Esophagus squamous epithelium (tissue), 5 donors: ENCODE measurements at regions not wholly inside any gene's neighbourhood (a gene's known extent, or its start where the extent isn't known, plus 50 kb on each side); places are given as distances from the start of the nearest gene placed in this dataset.

ENCODE experiments used
- DNase-seq: peaks from one replicate; lab custom pipeline; 2025; lab: John Stamatoyannopoulos, UW
- H3K27ac ChIP-seq, 4 donors: fragments of 200-600 bp; sonication (generic); one replicate each; pipeline ENCODE4 v1.5.1; 2016 to 2019; ENCODE audit warnings: mild to moderate bottlenecking in 1 of 4
- H3K27me3 ChIP-seq, 4 donors: fragments of 200-600 bp; sonication (generic); 1 replicate in 3 of 4; 2 replicates in 1 of 4; pipeline versions ENCODE4 v1.5.1 to v1.6.0; 2017 to 2021; ENCODE audit warnings: antibody characterized with exemption in 1 of 4
- H3K36me3 ChIP-seq, 3 donors: fragments of 200-600 bp; sonication (generic); one replicate each; pipeline ENCODE4 v1.5.1; 2016 to 2019
- H3K4me1 ChIP-seq, 3 donors: fragments of 200-600 bp; sonication (generic); one replicate each; pipeline ENCODE4 v1.5.1; 2017 to 2019
- H3K4me3 ChIP-seq, 4 donors: fragments of 200-600 bp; sonication (generic); 1 replicate in 3 of 4; 2 replicates in 1 of 4; pipeline ENCODE4 v1.5.1; 2016 to 2019; ENCODE audit warnings: mild to moderate bottlenecking in 2 of 4, moderate library complexity in 1 of 4
- H3K9me3 ChIP-seq, 3 donors: fragments of 200-600 bp; sonication (generic); one replicate each; pipeline ENCODE4 v1.5.1; 2016 to 2019
- POLR2A ChIP-seq, 4 donors: fragments of 450-650 bp; IDR thresholded peaks; one replicate each; pipeline ENCODE4 v1.6.1; 2017; ENCODE audit warnings: antibody characterized with exemption in 4 of 4, mild to moderate bottlenecking in 4 of 4, moderate library complexity in 3 of 4
- WGBS, 2 donors: methylation state at CpG; one replicate each; pipeline ENCODE4 v1.1.5; 2018; 5-methylcytosine and 5-hydroxymethylcytosine counted together
- intact Hi-C: fragments of 100-400 bp; cut with DNase I; formaldehyde crosslinking; loops from one replicate; pipeline ENCODE4 v1.15.0; 2022
- TF ChIP-seq, protein P1 (sequence below), 6 experiments: fragments of 450-650 bp in 4 of 6; fragments of 200-600 bp in 2 of 6; sonication (generic) in 2 of 6; IDR thresholded peaks; one replicate each; pipeline ENCODE4 v1.5.1; 2016 to 2019; ENCODE audit warnings: antibody characterized with exemption in 6 of 6, mild to moderate bottlenecking in 4 of 6, moderate library complexity in 4 of 6
- donor health status: DM: yes; HTN: yes; CAD: no.

DNA sequence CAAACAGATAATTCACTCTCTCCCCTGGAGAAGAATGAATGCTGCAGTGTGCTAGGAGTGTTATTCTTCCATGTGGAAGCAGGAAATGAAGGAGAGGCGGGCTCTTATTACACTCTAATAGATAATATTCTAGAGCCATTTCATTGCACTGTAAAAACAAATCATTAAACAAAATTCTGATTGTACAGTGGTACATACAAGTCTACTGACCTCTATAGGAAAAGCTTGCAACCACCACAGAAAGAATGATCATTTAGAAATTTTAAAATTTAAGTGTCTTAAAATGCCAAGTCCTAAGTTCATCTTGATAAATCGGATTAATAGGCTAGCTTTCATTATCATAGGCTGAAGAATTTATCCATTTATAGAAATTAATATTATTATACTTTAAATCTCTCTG, 960.3 kb upstream of the LRRN3 start:
- intact Hi-C loops: no loop called here
- no peak for TF ChIP-seq POLR2A (IDR thresholded peaks at IDR 0.05)
- TF ChIP-seq, protein P1, sequence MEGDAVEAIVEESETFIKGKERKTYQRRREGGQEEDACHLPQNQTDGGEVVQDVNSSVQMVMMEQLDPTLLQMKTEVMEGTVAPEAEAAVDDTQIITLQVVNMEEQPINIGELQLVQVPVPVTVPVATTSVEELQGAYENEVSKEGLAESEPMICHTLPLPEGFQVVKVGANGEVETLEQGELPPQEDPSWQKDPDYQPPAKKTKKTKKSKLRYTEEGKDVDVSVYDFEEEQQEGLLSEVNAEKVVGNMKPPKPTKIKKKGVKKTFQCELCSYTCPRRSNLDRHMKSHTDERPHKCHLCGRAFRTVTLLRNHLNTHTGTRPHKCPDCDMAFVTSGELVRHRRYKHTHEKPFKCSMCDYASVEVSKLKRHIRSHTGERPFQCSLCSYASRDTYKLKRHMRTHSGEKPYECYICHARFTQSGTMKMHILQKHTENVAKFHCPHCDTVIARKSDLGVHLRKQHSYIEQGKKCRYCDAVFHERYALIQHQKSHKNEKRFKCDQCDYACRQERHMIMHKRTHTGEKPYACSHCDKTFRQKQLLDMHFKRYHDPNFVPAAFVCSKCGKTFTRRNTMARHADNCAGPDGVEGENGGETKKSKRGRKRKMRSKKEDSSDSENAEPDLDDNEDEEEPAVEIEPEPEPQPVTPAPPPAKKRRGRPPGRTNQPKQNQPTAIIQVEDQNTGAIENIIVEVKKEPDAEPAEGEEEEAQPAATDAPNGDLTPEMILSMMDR (IDR thresholded peaks at IDR 0.05): no peak
- WGBS, 2 donors: 49 to 64% methylated on average over 2 of the region's 2 CpGs
- H3K36me3 ChIP-seq: no peaks in the 10 kb centered on the region
- no peaks in the 10 kb centered on the region for H3K9me3 ChIP-seq
- H3K27me3 ChIP-seq: no peaks in the 10 kb centered on the region
- H3K4me1 ChIP-seq: no peaks in the 10 kb centered on the region
- no peak overlapping the region for H3K4me3 ChIP-seq
- H3K27ac ChIP-seq: no peak overlapping the region
- DNase-seq: no peak

DNA sequence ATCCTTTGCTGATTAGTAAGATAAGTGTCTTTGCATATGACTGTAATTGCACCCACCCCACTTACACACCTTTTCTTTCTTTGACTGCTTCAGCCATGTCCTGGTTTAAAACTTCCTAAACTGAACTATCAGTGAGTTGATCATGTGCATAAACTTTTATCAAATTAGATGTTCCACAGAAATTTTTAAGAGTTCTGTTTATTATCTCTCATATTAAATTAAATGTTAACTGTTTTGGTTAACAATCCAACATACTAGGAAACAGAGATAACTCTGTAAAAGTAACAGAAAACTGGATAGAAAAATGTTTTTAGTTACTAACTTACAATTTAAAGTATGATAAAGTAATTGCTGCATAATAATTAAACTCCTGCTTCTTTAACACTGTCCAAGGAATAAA, 959.6 kb upstream of the LRRN3 start:
- H3K27ac ChIP-seq: no peak overlapping the region
- H3K36me3 ChIP-seq: no peaks in the 10 kb centered on the region
- no peaks in the 10 kb centered on the region for H3K4me1 ChIP-seq
- no peak overlapping the region for H3K4me3 ChIP-seq
- no peaks in the 10 kb centered on the region for H3K9me3 ChIP-seq
- no peak for DNase-seq
- TF ChIP-seq POLR2A (IDR thresholded peaks at IDR 0.05): no peak
- TF ChIP-seq, protein P1 (IDR thresholded peaks at IDR 0.05): no peak
- intact Hi-C loops: no loop called here
- H3K27me3 ChIP-seq: no peaks in the 10 kb centered on the region

DNA sequence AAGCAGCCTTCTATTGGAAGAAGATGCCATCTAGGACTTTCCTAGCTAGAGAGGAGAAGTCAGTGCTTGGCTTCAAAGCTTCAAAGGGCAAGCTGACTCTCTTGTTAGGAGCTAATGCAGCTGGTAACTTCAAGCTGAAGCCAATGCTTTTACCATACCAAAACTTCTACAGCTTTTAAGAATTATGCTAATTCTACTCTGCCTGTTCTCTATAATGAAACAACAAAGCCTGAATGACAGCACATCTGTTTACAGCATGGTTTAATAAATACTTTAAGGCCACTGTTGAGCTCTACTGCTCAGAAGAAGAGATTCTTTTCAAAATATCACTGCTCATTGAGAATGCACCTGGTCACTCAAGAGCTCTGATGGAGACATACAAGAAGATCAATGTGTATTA, 951.9 kb upstream of the LRRN3 start:
- intact Hi-C loops: no loop called here
- TF ChIP-seq, protein P1 (IDR thresholded peaks at IDR 0.05): no peak
- TF ChIP-seq POLR2A (IDR thresholded peaks at IDR 0.05): no peak
- H3K27me3 ChIP-seq: no peaks in the 10 kb centered on the region

DNA sequence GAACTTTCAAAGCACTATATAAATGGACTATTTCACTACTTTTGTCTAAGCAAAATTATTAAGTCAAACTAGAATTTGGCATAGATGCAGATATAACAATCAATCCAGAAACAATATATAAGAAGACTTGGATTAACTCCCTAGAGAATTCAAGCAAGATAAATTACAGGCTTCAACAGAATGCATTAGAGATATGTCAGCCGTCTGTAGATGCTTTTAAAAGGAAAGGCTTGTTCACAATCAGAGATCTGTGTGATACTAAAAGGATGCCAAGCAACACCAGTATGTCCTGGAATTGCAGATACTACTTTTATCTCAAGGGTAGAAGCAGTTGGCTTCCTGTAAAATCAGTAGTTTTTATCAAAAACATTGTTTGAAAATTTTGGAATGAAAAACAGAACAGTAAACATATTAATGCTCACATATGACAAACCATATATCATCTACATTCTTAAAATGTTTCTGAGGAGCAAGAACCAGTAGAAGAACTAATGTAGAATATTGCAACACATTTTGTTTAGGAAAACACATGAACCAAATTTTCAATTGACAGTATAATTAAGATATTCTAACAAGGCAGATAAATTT, 947.9 kb upstream of the LRRN3 start:
- H3K9me3 ChIP-seq: no peaks in the 10 kb centered on the region
- DNase-seq: no peak
- no peaks in the 10 kb centered on the region for H3K36me3 ChIP-seq
- no peak for TF ChIP-seq POLR2A (IDR thresholded peaks at IDR 0.05)
- TF ChIP-seq, protein P1 (IDR thresholded peaks at IDR 0.05): no peak
- H3K27me3 ChIP-seq: no peaks in the 10 kb centered on the region
- H3K4me3 ChIP-seq: no peak overlapping the region
- WGBS, 2 donors: 0 to 15% methylated on average over 1 of the region's 1 CpG
- no peak overlapping the region for H3K27ac ChIP-seq
- no peaks in the 10 kb centered on the region for H3K4me1 ChIP-seq
- intact Hi-C loops: no loop called here

More for the DNA sequence above, 951.9 kb upstream of the LRRN3 start:
- Histone ChIP-seq H3K4me1 (no peaks in the 10 kb centered on the region), H3K27ac (no peak overlapping the region), H3K36me3 (no peaks in the 10 kb centered on the region), H3K4me3 (no peak overlapping the region), H3K9me3 (no peaks in the 10 kb centered on the region)
- DNase-seq: no peak

DNA sequence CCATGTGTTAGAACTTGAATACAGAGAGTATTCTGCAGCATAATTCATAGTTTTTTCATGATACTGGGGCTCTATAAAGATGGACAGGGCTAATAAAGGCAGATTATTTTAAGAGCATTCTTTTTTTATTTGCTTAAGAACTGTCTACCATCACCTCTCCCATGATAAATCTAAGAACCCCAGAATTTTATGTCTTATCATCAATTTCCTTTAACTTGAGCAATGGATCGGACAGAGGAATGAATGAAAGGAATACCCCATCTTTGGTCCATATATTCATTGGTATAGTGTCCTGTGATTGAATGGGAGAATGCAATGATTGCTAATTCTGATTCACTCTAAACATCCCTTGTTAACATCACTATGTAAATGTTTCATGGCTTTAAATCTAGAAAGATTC, 946.3 kb upstream of the LRRN3 start:
- Histone ChIP-seq H3K9me3 (no peaks in the 10 kb centered on the region), H3K27me3 (no peaks in the 10 kb centered on the region), H3K27ac (no peak overlapping the region), H3K4me3 (no peak overlapping the region), H3K36me3 (no peaks in the 10 kb centered on the region), H3K4me1 (no peaks in the 10 kb centered on the region)
- DNase-seq: no peak
- 62 to 65% methylated on average over 1 of the region's 1 CpG for WGBS, 2 donors
- TF ChIP-seq, protein P1 (IDR thresholded peaks at IDR 0.05): no peak
- TF ChIP-seq POLR2A (IDR thresholded peaks at IDR 0.05): no peak
- intact Hi-C loops: no loop called here
